Esophagus squamous epithelium (tissue), 4 donors: ENCODE measurements at regions not wholly inside any gene's neighbourhood (a gene's known extent, or its start where the extent isn't known, plus 50 kb on each side); places are given as distances from the start of the nearest gene placed in this dataset.

Experiments
- POLR2A ChIP-seq, 4 donors: fragments of 450-650 bp; IDR thresholded peaks; one replicate each; pipeline ENCODE4 v1.6.1; 2017; ENCODE audit warnings: antibody characterized with exemption in 4 of 4, mild to moderate bottlenecking in 4 of 4, moderate library complexity in 3 of 4
- TF ChIP-seq, protein P1 (sequence below), 6 experiments: fragments of 450-650 bp in 4 of 6; fragments of 200-600 bp in 2 of 6; sonication (generic) in 2 of 6; IDR thresholded peaks; one replicate each; pipeline ENCODE4 v1.5.1; 2016 to 2019; ENCODE audit warnings: antibody characterized with exemption in 6 of 6, mild to moderate bottlenecking in 4 of 6, moderate library complexity in 4 of 6

GRCh38 chr14:97143011-97143410 lies 345.8 kb downstream of the VRK1 start:
- TF ChIP-seq, protein P1, sequence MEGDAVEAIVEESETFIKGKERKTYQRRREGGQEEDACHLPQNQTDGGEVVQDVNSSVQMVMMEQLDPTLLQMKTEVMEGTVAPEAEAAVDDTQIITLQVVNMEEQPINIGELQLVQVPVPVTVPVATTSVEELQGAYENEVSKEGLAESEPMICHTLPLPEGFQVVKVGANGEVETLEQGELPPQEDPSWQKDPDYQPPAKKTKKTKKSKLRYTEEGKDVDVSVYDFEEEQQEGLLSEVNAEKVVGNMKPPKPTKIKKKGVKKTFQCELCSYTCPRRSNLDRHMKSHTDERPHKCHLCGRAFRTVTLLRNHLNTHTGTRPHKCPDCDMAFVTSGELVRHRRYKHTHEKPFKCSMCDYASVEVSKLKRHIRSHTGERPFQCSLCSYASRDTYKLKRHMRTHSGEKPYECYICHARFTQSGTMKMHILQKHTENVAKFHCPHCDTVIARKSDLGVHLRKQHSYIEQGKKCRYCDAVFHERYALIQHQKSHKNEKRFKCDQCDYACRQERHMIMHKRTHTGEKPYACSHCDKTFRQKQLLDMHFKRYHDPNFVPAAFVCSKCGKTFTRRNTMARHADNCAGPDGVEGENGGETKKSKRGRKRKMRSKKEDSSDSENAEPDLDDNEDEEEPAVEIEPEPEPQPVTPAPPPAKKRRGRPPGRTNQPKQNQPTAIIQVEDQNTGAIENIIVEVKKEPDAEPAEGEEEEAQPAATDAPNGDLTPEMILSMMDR (IDR thresholded peaks at IDR 0.05), result no peak
- TF ChIP-seq POLR2A (IDR thresholded peaks at IDR 0.05), result no peak
